A673 (cell line): ENCODE measurements at regions not wholly inside any gene's neighbourhood (a gene's known extent, or its start where the extent isn't known, plus 50 kb on each side); places are given as distances from the start of the nearest gene placed in this dataset.

Experiments
- BruUV-seq: library from RNA; stranded (reverse); fragments of 400-500 nt; replicated peaks from 2 replicates; lab custom pipeline; 2021; lab: Mats Ljungman, UMichigan
- CTCF ChIA-PET: fragments of 300-600 bp; sonication (Branson Sonifier 250); formaldehyde crosslinking; loops from one replicate; lab custom pipeline; 2022; ENCODE audit warnings: antibody characterized with exemption; lab: Charles Lee
- POLR2A ChIA-PET: fragments of 300-600 bp; sonication (Branson Sonifier 250); formaldehyde crosslinking; loops from one replicate; lab custom pipeline; 2022; ENCODE audit warnings: antibody characterized with exemption; ENCODE audit not compliant: low non-redundant PET; lab: Charles Lee
- DNase-seq: peaks from one replicate; pipeline ENCODE4 v3.0.0-alpha.2; 2015; ENCODE audit warnings: low spot score
- H3K27ac ChIP-seq: fragments of 200-600 bp; sonication (generic); 2 replicates; pipeline ENCODE4 v1.5.1; 2016; ENCODE audit warnings: mixed run types, low read depth, mild to moderate bottlenecking, mixed read lengths, antibody characterized with exemption, low read length; ENCODE audit not compliant: poor library complexity, severe bottlenecking
- H3K27me3 ChIP-seq: fragments of 200-600 bp; sonication (generic); replicated peaks from 2 replicates; pipeline ENCODE4 v1.6.1; 2017; ENCODE audit warnings: mixed run types, low read depth, mild to moderate bottlenecking, mixed read lengths, antibody characterized with exemption, low read length; ENCODE audit not compliant: insufficient read depth, poor library complexity
- H3K36me3 ChIP-seq: fragments of 200-600 bp; sonication (generic); 2 replicates; pipeline ENCODE4 v1.6.1; 2016; ENCODE audit warnings: mixed run types, mild to moderate bottlenecking, mixed read lengths, antibody characterized with exemption, low read length; ENCODE audit not compliant: insufficient read depth, poor library complexity, severe bottlenecking
- H3K4me1 ChIP-seq: fragments of 200-600 bp; sonication (generic); 2 replicates; pipeline ENCODE4 v1.6.1; 2017; ENCODE audit warnings: mixed run types, mild to moderate bottlenecking, mixed read lengths, antibody characterized with exemption, low read length; ENCODE audit not compliant: insufficient read depth, poor library complexity, severe bottlenecking
- H3K4me3 ChIP-seq: fragments of 200-600 bp; sonication (generic); 2 replicates; pipeline ENCODE4 v1.5.1; 2016; ENCODE audit warnings: low read depth, mixed run types, mild to moderate bottlenecking, mixed read lengths, low read length; ENCODE audit not compliant: poor library complexity, severe bottlenecking
- H3K9me3 ChIP-seq: fragments of 200-600 bp; sonication (generic); 2 replicates; pipeline ENCODE4 v1.6.1; 2016; ENCODE audit warnings: mixed run types, low read depth, mild to moderate bottlenecking, mixed read lengths, antibody characterized with exemption, low read length; ENCODE audit not compliant: poor library complexity, severe bottlenecking
- CTCF ChIP-seq: fragments of 300-800, 200-600 bp; sonication (generic); conservative IDR thresholded peaks from 2 replicates; pipeline ENCODE4 v1.5.1; 2017; ENCODE audit warnings: low read depth, mild to moderate bottlenecking, antibody characterized with exemption, low read length, moderate library complexity, mixed read lengths
- EZH2 ChIP-seq: fragments of 200-600 bp; sonication (generic); IDR thresholded peaks from 2 replicates; pipeline ENCODE4 v1.6.1; 2017; ENCODE audit warnings: borderline replicate concordance, low read depth, mild to moderate bottlenecking, mixed read lengths, antibody characterized with exemption, low read length; ENCODE audit not compliant: poor library complexity, severe bottlenecking
- intact Hi-C: fragments of 100-400 bp; cut with micrococcal nuclease; formaldehyde crosslinking; loops from one replicate; pipeline ENCODE4 v1.10.0; 2022; ENCODE audit not compliant: unreplicated experiment

- TF ChIP-seq CTCF (no peak), EZH2 (no peak)
- no peaks in the 10 kb centered on the region for H3K4me1 ChIP-seq
- intact Hi-C loops = no loop called here
- ChIA-PET CTCF (no interaction called here), POLR2A (no interaction called here)
- no peaks in the 10 kb centered on the region for H3K9me3 ChIP-seq
- no peak overlapping the region for H3K27ac ChIP-seq
- no peaks in the 10 kb centered on the region for H3K27me3 ChIP-seq
- DNase-seq = no peak
- BruUV-seq = no TSS peak
- H3K36me3 ChIP-seq = no peaks in the 10 kb centered on the region
- no peak overlapping the region for H3K4me3 ChIP-seq
Measured at GRCh38 chr20:7275645-7276237, 508.3 kb downstream of the BMP2 start.

GRCh38 chr20:7285918-7286556 lies 518.6 kb downstream of the BMP2 start:
- Histone ChIP-seq H3K36me3 (no peaks in the 10 kb centered on the region), H3K27ac (no peak overlapping the region), H3K4me1 (no peaks in the 10 kb centered on the region), H3K27me3 (peaks cover 3% of the 10 kb centered on the region), H3K4me3 (no peak overlapping the region), H3K9me3 (no peaks in the 10 kb centered on the region)
- CTCF ChIA-PET = interaction anchor here (0.8 to 1.3 kb wide), 5 partner anchors 18 to 1757 kb away, joined by 3 to 5 read pairs (median 4); no protein-coding TSS in a partner anchor
- no TSS peak for BruUV-seq
- POLR2A ChIA-PET = no interaction called here
- peak; percentile 86 for DNase-seq
- intact Hi-C loops = loop anchor here (5.0 to 10.0 kb wide), 4 partner anchors 459 to 1141 kb away; partner anchors contain the start of gene BMP2
- no peak for TF ChIP-seq EZH2
- peak; percentile 88 for TF ChIP-seq CTCF

- Histone ChIP-seq H3K4me1 (no peaks in the 10 kb centered on the region), H3K27ac (no peak overlapping the region), H3K9me3 (no peaks in the 10 kb centered on the region), H3K4me3 (no peak overlapping the region), H3K36me3 (no peaks in the 10 kb centered on the region), H3K27me3 (peaks cover 7% of the 10 kb centered on the region)
- ChIA-PET POLR2A (no interaction called here), CTCF (no interaction called here)
- no peak for DNase-seq
- intact Hi-C loops = no loop called here
- TF ChIP-seq CTCF = no peak
- no peak for TF ChIP-seq EZH2
- BruUV-seq = no TSS peak
Measured at GRCh38 chr20:7291323-7291943, 523.9 kb downstream of the BMP2 start.
